Ovary (tissue), 3 donors: ENCODE measurements at regions not wholly inside any gene's neighbourhood (a gene's known extent, or its start where the extent isn't known, plus 50 kb on each side); places are given as distances from the start of the nearest gene placed in this dataset.

Source experiments
- EP300 ChIP-seq: sonication (generic); formaldehyde crosslinking; IDR thresholded peaks from one replicate; pipeline ENCODE4 v1.6.1; 2017; ENCODE audit warnings: antibody characterized with exemption
- TF ChIP-seq, protein P1 (sequence below), 3 donors: fragments of 450-650 bp in 2 of 3; fragments of 200-600 bp in 1 of 3; IDR thresholded peaks; one replicate each; pipeline versions ENCODE4 v1.5.1 to v1.8.0; 2016 to 2022; ENCODE audit warnings: antibody characterized with exemption in 3 of 3, mild to moderate bottlenecking in 1 of 3
- donor health status: DM: no; HTN: no; CAD: no.

DNA sequence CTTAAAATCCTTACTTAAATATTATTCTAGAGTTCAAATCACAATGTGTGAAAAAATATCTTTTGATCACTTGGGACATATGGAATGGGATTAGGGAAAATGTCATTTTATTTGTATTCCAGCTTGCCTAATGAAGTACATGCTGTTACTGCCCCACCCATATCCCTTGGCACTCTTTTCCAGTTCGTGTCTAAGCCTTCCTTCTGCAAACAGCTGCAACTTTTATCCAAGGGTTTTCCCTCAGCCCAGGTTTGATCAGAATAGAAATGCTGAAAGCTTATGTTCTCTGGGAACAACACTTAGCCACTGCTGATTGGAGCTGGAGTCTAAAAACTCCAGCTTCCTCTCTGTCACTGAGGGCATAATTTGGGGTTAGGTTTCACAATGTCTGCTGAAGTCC, 214.1 kb upstream of the FAM3C start:
- TF ChIP-seq, protein P1, sequence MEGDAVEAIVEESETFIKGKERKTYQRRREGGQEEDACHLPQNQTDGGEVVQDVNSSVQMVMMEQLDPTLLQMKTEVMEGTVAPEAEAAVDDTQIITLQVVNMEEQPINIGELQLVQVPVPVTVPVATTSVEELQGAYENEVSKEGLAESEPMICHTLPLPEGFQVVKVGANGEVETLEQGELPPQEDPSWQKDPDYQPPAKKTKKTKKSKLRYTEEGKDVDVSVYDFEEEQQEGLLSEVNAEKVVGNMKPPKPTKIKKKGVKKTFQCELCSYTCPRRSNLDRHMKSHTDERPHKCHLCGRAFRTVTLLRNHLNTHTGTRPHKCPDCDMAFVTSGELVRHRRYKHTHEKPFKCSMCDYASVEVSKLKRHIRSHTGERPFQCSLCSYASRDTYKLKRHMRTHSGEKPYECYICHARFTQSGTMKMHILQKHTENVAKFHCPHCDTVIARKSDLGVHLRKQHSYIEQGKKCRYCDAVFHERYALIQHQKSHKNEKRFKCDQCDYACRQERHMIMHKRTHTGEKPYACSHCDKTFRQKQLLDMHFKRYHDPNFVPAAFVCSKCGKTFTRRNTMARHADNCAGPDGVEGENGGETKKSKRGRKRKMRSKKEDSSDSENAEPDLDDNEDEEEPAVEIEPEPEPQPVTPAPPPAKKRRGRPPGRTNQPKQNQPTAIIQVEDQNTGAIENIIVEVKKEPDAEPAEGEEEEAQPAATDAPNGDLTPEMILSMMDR (IDR thresholded peaks at IDR 0.05): no peak
- no peak for TF ChIP-seq EP300
